ENCODE measurements at regions not wholly inside any gene's neighbourhood (a gene's known extent, or its start where the extent isn't known, plus 50 kb on each side); places are given as distances from the start of the nearest gene placed in this dataset.
"Not testable (repeated sequence)": the region's sequence is repeated elsewhere in the genome, so short reads cannot be mapped to it uniquely, and the experiment has no call there.

- DNase-seq (ENCODE audit: low read depth in 2 of 3, low spot score in 2 of 3), result no peak
Observed at GRCh38 chrX:47776292-47777006, 60.3 kb upstream of the ZNF81 start.

GRCh38 chrX:47772764-47773163 lies 63.9 kb upstream of the ZNF81 start:
- no peak for DNase-seq (ENCODE audit: low read depth in 2 of 3, low spot score in 2 of 3)

GRCh38 chrX:47771473-47771872 lies 65.2 kb upstream of the ZNF81 start:
- no peak for DNase-seq (ENCODE audit: low read depth in 2 of 3, low spot score in 2 of 3)

- not testable (repeated sequence) for DNase-seq (ENCODE audit: low read depth in 2 of 3, low spot score in 2 of 3)
Observed at GRCh38 chrX:47762826-47763225, 73.9 kb upstream of the ZNF81 start.

GRCh38 chrX:47752685-47753084 lies 84.0 kb upstream of the ZNF81 start:
- no peak for DNase-seq (ENCODE audit: low read depth in 2 of 3, low spot score in 2 of 3)

GRCh38 chrX:47751670-47752069 lies 85.0 kb upstream of the ZNF81 start:
- peak in 2 of 3 experiments; percentile 0 to 7 for DNase-seq (ENCODE audit: low read depth in 2 of 3, low spot score in 2 of 3)

GRCh38 chrX:47749185-47749967 lies 87.3 kb upstream of the ZNF81 start:
- no peak for DNase-seq (ENCODE audit: low read depth in 2 of 3, low spot score in 2 of 3)

GRCh38 chrX:47748576-47748975 lies 88.1 kb upstream of the ZNF81 start:
- no peak for DNase-seq (ENCODE audit: low read depth in 2 of 3, low spot score in 2 of 3)

GRCh38 chrX:47746446-47746845 lies 87.5 kb upstream of the UXT start:
- no peak for DNase-seq (ENCODE audit: low read depth in 2 of 3, low spot score in 2 of 3)

- no peak for DNase-seq (ENCODE audit: low read depth in 2 of 3, low spot score in 2 of 3)
Observed at GRCh38 chrX:47745416-47745815, 86.4 kb upstream of the UXT start.

- no peak for DNase-seq (ENCODE audit: low read depth in 2 of 3, low spot score in 2 of 3)
Observed at GRCh38 chrX:47743504-47743903, 84.5 kb upstream of the UXT start.

GRCh38 chrX:47738870-47739269 lies 79.9 kb upstream of the UXT start:
- DNase-seq (ENCODE audit: low read depth in 2 of 3, low spot score in 2 of 3), result not testable (repeated sequence)

- no peak for DNase-seq (ENCODE audit: low read depth in 2 of 3, low spot score in 2 of 3)
Observed at GRCh38 chrX:47723689-47724088, 64.7 kb upstream of the UXT start.

GRCh38 chrX:47723083-47723482 lies 64.1 kb upstream of the UXT start:
- no peak for DNase-seq (ENCODE audit: low read depth in 2 of 3, low spot score in 2 of 3)

GRCh38 chrX:47722260-47722659 lies 63.3 kb upstream of the UXT start:
- DNase-seq (ENCODE audit: low read depth in 2 of 3, low spot score in 2 of 3), result no peak

- DNase-seq (ENCODE audit: low read depth in 2 of 3, low spot score in 2 of 3), result not testable (repeated sequence)
Observed at GRCh38 chrX:47715078-47715477, 56.1 kb upstream of the UXT start.

- not testable (repeated sequence) for DNase-seq (ENCODE audit: low read depth in 2 of 3, low spot score in 2 of 3)
Observed at GRCh38 chrX:47712675-47713074, 53.7 kb upstream of the UXT start.

GRCh38 chrX:47710252-47710651 lies 51.3 kb upstream of the UXT start:
- no peak for DNase-seq (ENCODE audit: low read depth in 2 of 3, low spot score in 2 of 3)
